Stimulated activated CD4-positive, alpha-beta T cell treated with anti-CD3 and anti-CD28 coated beads, Interleukin-4, amount 100 ng/mL, for 4 hours (primary cell): ENCODE measurements at regions not wholly inside any gene's neighbourhood (a gene's known extent, or its start where the extent isn't known, plus 50 kb on each side); places are given as distances from the start of the nearest gene placed in this dataset.

Experiments used
- DNase-seq, 2 experiments: peaks; one replicate each; pipeline ENCODE4 v3.0.0-alpha.2; 2020

- no peak for DNase-seq
These were observed 71.1 kb upstream of the UBL3 start for GRCh38 chr13:29921542-29921941.

DNA sequence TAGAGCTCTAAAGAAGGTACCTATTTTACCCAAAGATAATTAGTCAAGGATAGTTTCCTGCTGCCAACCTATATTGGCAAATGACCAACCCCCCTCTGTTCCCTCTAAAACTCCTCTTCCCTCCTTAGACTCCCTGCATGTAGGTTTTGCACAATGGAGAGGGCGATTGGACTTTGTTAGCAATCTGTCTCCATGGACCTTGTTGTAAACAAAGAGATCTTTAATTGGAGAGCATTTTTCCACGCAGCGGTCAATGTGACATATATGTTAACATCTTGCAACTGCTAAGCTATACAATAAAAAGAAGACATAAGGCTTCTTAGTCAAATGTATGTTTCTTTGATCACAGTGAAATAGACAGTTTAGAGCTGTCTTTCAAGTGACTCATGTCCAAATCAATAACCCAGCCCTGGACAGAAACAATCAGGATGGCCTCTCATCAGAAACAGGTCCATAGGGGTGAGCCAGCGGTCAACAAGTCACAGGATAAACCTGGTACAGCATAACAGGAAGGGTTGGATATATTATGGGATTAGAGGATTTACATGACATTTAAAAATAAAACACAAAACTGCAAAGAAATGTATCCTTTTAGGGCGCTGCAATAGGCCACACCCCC is 69.7 kb upstream of the UBL3 start:
- DNase-seq = no peak

- no peak for DNase-seq
These were observed 68.4 kb upstream of the UBL3 start for GRCh38 chr13:29918845-29919244.

GRCh38 chr13:29917650-29918049 is 67.2 kb upstream of the UBL3 start:
- DNase-seq = no peak

- DNase-seq = no peak
These were observed 64.2 kb upstream of the UBL3 start for GRCh38 chr13:29914581-29914980.

DNA sequence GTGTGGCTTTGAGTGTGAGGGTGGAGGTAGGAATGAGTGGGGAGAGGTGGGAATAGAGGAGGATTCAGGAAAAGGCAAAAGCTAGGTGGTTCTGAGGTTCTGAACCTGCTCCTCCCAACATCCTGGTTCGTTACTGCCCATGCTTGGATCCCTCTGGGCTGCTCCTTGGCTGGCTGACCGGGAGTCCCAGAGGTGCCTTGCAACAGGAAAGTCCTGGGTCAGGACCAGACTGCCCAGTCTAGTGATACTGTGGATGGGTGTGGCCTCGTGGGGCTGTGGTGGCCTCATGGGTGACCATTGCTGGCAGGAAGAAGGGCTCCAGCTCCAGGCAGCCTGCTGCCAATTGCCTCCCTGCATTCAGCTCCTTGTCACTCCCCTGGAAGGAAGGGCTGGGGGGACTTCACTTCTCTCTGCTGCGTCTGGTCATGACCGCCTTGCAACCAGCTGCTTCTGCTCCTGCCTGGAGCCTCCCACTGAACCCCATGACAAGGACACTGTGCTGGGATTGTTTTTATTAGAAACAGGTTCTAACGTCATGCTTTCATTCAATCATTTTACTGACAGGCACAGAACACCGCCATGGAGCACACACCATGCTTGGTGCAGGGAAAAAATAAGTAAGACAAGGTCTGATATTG is 61.5 kb upstream of the UBL3 start:
- DNase-seq = no peak

- no peak for DNase-seq
These were observed 59.7 kb upstream of the UBL3 start for GRCh38 chr13:29909975-29910674.

GRCh38 chr13:29909081-29909730 is 58.8 kb upstream of the UBL3 start:
- no peak for DNase-seq

DNA sequence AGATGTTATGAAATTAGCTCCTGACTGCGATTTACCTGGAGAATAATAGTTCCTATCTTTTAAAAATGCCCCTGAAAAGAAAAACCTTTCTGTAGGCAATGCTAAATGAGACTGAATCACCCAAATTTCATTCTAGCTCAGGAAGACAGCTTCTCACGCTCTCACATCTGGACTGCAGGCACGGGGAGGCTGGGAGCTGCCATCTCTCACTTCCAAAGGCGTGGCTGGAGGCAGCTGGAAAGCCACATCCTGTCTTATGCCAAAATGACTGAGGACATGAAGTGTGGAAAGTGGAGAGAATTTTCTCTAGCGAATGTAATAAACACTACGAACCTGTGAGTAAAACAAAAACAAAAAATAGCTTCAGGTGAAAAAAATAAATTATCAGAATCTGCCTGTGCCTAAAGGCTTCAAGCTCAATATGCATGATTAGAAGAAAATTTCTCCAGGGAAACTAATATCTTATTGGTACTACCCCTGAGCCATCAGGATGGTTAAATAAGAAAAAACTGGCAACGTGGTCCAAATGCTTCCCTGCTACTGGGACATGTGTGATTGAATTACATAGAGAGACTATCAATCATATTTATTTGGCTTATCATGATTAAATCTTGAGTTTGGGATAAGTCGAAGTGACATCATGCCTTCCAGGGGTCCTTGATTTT is 58.1 kb upstream of the UBL3 start:
- DNase-seq = no peak

GRCh38 chr13:29907670-29908069 is 57.3 kb upstream of the UBL3 start:
- no peak for DNase-seq

DNA sequence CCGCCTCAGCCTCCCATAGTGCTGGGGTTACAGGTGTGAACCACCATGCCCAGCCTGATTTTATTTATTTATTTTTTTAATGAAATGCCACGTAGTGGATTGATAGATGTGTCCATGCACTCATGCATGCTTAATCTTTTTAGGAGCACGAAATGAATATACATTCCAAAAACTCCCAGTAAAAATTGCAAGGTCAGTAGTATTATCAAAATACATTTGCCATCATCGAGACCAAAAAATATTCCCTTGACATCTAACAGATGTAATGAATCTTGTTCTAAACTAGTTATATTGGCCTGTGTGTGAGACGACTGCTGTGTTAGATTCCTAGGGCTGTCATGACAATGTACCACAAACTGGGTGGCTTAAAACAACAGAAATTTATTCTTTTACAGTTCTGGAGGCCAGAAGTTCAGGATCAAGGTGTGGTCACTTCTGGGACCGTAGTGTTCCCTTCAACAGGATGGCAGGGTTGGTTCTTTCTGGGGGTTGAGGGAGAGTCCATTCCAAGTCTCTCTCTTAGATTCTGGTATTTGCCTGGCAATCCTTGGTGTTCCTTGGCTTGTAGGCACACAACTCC is 56.1 kb upstream of the UBL3 start:
- DNase-seq = no peak

- no peak for DNase-seq
These were observed 55.4 kb upstream of the UBL3 start for GRCh38 chr13:29905845-29906244.

- DNase-seq = no peak
These were observed 53.6 kb upstream of the UBL3 start for GRCh38 chr13:29903996-29904395.

DNA sequence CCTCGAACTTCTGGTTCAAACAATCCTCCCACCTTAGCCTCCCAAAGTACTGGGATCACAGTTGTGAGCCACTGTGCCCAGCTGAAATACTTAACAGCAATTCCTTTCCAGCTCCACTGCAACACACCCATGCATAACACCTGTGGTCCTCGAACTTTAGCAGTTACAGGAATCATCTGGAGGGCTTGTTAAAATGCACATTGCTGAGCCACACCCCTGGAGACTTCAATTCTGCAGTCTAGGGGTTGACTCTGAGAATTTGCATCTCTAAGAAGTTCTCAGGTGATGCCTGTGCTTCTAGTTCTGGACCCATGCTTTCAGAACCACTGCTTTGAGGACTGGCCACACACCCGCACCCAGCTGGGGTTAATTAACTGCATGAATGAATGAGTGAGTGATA is 53.1 kb upstream of the UBL3 start:
- no peak for DNase-seq

DNA sequence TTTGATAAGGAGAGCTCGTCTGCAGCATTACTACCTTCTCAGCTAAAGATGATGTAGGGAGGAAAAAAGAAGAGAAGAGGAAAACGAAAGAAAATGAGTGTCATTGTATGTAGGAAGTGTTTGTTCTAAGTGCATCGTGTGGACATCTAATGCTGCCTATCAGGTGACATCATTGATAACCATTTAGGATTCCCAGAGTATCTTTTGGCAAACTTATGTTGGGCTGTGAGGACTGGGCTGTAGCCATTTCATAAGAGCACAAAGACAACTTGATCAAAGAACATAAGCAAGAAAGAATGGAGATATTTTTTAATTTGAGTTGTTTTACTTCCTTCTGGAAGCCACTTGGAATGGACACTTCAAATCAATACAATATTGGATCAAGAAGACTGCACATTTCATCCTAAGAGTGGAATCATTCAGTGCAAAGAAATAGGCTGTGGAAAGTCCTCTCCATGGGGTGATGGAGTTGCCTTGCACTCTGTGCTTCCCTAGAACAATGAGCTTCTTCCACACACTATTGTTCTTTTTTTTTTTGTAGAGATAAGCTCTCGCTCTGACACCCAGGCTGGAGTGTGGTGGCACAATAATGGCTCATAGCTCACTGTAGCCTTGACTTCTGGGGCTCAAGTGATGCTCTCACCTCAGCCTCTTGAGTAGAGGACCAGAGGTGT is 52.4 kb upstream of the UBL3 start:
- DNase-seq = no peak

DNA sequence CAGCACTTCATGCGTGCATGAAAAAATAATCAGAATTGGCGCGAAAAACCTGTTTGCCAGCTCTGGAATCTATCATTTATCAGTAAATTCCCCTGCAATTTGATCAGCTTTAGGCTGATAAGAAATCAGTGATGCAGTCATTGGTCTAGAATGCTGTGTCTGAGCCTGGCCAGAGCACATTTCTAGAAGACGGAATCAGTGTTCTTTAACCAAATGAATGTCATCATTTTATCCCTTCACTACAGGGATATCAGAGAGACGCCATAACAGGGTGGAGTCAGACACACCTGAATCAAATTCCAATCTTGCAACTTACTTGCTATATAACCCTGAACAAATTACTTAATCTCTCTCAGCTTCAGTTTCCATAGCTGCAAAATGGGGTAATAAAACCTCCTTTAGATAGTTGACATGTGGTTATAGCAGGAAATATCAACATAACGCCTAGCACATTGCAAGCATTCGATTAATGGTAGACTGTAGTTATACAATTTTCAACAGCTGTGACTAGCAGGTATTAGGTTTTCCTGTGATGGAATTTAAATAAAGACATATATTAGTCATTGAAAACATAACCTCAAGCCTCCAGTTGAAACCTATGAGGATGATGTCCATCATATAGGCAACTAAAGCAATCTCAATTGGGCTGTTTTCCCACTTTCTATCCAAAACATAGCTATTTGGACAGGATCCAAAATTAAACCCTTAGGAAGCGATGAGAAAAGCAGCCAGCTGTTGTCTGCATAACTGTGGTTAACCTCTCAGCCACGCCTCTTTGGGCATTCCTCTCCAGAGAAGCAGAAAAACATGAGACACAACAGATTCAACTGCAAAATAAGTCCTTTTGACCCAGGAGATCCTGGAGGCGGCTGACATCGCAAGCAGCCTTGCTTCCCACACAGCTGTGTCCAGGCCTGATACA is 51.6 kb upstream of the UBL3 start:
- peak in 1 of 2 experiments; percentile 17 for DNase-seq
